ENCODE measurements at regions not wholly inside any gene's neighbourhood (a gene's known extent, or its start where the extent isn't known, plus 50 kb on each side); places are given as distances from the start of the nearest gene placed in this dataset.

DNA sequence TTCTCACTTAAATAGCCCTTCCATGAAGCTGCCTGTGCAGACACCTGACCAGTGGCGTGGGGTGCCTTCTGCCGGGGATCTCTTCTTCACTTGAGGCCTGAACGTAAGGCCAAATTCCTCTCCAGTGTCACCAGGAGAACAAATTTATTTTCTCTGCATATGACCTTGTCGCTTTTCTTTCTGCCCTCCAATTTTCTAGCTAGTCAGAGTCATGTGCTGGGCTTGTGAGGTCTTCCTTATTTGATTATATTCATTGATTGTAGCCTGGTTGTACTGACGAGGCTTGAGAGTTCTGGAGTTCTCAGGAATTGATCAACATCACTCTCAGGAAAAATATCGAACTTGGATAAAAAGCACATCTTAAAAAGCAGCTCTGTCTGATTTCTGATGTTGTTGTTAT, 255.7 kb downstream of the BUB3 start:
- no peak for DNase-seq (ENCODE audit: low read depth)

DNA sequence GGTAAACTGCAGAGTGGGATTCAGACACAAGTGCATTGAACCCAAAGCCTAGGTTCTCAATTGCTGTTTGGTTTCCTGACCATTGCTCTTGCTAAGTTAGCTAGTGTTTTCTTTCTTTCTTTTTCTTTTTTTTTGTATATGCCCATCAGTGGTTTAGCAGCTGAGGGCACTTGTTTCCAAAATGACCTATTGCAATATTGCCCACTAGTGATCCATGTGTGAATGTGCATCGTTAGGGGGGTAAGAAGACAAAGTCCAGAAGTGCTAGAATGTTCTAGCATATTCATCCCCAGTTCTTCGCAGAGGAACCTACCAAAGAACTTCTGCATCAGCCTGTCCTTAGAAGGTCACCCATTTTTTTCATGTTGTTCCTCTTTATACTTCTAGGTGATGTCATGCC, 252.8 kb upstream of the GPR26 start:
- DNase-seq (ENCODE audit: low read depth): no peak

DNA sequence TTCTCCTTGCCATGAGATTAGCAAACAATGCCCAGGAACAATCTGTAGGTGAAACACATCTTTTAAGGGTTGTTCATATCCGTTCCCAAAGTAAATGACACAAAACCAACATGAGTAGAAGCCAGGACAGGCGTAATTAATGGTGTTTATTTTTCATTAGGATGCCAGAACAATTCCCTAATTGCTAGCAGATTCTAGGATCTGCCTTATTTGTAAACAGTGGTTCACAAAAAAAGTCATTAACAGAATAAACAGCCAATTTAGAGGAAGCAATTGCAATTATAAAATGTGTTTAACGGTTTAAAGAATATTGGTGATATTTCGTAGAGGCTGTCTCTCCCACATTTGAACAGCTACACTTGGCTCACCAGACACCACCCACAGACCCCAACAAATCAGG, 250.6 kb upstream of the GPR26 start:
- no peak for DNase-seq (ENCODE audit: low read depth)

DNA sequence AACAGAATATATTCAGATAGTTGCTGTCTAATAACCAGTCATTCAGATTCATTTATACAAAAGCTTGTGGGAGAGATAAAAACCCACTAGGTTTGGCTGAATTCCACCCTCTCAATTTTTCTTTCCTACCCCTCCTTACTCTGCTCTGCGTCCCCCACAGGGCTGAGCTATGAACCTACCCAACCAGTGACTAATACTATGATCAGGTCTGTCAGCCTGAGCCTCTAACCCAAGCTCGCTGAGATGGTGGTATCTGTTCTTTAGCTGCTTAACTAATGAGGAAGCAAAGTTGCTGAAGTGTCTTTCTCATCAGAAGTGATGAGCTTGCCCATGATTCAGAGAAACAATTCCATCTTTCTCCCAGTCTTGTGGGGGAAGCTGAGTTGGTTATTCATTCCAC, 248.7 kb upstream of the GPR26 start:
- no peak for DNase-seq (ENCODE audit: low read depth)

DNA sequence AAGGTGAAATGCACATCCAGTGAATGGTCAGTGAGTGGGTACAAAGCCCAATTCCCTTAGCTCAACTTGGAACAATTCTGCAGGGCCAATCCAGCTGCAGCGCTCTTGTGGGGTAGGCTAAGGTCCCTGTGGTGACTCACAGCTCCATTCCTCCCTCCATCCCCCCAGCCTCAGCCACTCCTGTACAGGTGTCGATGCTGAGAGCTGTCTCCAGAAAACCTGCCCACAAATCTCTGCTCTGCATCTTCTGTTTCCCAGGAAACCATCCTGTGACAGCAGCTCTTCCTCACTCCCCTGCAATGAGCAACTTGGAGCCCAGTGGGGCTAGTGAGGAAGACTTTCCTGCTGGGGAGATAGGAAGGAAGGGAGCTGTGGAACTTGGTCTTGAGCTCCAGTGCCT, 244.7 kb upstream of the GPR26 start:
- DNase-seq (ENCODE audit: low read depth): no peak

DNA sequence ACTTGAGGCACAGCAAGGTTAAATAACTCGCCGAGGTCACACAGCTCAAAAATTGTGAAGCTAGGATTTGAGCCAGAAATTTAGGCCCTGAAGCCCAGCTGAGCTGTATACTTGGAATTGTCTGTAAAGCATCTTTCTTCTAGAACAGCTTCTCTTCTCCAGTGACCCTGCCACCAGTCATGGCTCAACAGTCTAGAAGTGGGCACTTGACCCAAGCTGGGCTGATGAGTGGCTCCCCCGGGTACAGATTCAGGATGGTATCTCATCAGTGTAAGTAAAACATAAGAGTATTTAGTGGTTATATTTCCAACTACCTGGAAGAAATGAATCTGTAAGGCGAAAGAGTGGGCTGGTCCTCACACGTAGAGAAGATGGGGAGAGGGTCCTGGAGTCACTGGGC, 243.9 kb upstream of the GPR26 start:
- no peak for DNase-seq (ENCODE audit: low read depth)

DNA sequence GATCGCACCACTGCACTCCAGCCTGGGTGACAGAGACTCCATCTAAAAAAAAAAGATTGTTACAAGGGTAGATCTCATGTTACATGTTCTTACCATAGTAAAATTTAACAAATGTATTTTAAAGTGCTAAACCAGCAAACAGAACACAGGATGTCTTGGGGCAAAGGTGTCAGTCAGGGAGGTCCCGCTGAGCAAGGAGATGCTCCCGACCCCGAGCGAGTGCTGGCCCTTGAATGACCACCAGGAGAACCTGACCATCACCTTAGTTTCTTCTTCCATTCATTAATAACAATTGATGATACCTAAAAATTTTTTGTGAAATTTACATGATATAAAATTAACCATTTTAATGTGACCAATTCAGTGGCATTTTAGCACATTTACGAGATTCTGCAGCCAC, 241.6 kb upstream of the GPR26 start:
- DNase-seq (ENCODE audit: low read depth): no peak

DNA sequence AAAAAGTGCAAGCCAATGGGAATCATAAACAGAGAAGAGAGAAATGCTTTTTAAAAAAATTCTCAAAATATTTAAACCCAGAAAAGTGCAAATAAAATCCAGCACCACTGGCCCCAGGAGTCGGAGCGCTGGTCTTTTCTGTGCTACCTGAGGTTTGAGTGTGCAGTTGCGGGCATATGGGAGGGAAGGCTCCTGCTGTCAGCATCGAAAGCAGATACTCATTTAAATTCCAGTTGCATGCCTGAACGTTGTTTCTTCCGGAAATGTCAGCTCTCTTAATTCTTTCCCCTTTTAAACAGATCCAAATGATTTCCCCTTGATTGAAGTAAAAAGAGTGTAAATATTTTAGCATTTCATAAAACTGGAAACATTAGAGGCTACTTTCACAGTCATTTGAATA, 240.5 kb upstream of the GPR26 start:
- DNase-seq (ENCODE audit: low read depth): no peak

DNA sequence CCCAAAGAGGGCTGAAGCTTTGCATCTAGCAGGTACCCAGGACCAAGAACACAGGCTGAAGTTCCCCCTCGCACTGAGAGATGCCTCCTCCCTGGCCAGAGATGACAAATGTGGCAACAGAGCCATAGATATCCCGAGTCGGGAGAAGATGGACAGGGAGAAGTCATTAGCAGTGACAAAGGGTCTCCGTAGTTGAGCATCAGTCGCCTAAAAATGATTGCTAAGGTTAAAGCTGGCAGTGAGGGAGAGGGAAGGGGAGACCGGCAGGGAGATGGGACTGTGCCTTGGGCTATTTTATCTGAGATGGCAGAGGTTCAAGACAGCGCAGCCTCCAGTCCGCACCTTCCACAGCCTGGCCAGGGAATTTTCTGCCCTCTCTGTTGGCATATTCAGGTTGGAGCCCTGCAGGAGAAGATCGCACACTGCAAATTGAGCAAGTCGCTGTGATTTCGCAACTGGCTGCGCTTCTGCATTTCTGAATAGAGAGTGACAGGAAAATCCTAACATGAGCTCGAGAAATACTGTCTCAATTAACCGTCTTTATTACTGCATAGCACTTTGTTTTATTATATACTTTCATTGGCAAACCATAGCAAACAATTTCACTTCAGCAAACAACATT, 238.9 kb upstream of the GPR26 start:
- no peak for DNase-seq (ENCODE audit: low read depth)

DNA sequence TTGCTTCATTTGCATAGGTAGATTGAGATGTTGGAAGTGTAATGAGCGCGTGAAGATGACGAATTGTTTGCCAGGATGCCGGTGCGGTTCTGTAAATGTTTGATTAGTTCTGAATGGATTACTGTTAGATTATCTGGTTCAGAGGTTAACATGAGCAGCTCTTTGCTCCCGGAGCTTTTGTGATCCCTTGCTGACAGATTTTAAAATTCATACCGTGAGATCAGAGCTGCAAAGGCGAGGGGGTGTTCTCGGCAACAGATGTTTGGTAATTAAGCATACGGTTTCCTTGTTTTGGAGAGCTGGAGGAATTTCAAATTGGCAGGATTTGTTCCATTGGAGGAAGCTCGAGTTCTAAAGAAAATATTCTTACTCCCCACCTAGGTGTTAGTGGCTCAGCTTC, 237.8 kb upstream of the GPR26 start:
- no peak for DNase-seq (ENCODE audit: low read depth)

DNA sequence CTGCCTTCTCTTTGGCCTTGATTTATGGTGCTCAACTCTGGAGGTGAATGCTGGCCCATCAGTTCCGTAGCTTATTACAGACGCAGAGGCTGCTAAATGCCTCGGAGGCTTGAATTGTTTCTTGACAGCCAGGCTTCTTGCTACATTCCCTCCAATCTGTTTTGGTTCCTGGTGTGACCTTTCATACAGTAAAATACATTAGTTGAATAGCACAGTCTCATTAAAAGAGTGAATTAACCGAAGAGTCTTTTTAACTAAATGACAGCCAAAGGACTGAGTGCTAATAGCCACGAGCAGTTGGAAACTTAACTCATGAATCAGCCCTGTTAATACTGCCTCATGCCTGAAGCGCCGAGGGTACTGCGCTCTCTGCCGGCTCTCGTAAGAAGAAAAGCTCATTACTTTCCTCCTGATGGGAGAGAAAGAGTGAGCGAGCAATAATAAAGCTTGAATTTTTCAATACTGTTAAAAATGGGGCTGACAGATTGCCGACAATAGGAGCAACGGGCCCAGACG, 236.4 kb upstream of the GPR26 start:
- no peak for DNase-seq (ENCODE audit: low read depth)

DNA sequence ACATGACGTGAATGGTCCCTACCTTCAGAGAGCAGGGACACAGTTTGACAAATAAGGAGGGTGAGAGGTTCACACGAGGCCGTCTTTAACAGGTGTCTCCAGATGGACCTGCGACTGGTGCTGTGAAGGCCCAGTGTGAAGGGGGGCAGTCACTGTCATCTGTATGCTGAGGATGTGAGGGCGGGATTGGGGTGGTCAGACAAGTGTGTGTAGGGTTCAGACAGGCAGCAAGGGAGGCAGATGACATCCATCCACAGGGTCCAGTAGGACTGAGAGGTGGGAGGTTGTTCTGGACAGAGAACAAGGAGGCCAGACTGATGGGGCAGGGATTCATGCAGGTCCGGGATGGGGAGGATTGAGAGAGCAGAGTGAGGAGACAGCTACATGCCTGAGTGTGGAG, 232.6 kb upstream of the GPR26 start:
- DNase-seq (ENCODE audit: low read depth): no peak

DNA sequence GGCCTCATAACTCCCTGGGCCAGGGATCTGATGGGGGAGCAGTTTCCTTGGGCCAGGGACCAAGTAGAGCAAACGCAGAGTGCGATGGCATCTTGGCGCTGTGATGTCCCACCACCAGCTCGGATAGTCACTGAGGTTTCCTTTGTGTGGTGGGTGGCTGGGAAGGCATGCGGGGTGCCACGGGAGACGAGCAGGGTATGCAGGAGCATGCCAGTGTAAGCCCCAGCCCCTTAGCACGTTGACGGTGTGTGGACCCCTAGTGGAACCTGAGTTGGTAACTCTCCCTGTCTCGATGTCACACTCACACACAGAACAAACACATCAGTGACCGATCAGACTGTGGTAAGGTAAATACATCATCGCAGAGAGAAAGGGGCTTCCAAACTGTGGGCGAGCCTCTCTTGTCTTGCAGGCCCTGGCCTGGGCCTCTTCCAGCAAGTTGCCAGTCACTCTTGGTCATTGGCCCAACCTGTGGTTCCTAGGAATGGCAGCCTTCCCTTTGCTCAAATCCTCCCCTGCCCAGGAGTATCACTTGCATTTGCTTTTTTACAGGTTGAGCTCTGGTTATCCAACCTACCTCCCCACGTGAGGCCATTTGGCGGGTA, 231.6 kb upstream of the GPR26 start:
- no peak for DNase-seq (ENCODE audit: low read depth)

DNA sequence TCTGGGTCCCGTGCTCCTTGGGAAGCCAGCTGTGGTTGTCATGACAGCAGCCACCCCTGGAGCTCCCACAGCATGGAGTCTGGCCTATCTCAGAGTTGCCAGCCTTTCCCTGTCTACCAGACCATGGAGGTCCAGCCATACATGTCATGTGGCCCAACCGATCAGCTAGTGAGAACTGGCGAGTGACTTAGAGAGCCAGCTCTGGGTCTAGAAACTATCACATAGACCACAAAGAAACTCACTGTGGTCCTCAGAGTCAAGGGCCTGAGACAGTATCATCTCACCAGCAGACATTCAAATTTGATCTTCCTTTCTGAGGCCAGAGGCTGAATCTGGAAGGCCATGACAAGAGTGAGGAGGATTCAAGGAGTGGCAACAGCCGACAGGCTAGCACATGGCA, 223.3 kb upstream of the GPR26 start:
- no peak for DNase-seq (ENCODE audit: low read depth)

DNA sequence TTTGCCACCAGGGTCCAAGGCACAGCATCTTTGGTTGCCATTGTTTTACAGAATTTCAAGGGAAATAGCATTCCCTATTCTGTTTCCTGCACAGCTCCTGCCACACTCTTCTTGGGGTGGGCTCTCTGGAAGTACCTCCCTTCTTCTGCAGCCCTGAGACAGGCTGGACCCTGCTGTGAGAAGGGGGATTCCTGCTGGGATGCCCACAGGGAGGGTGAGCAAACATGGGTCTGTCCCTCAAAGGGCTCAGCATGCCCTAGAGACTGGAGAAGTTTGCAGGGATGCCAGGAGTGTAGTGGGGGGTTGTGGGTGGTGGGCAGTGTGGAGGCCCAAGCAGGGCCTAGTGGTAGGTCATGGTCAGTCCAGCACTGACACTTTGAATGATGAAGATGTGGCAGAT, 222.2 kb upstream of the GPR26 start:
- DNase-seq (ENCODE audit: low read depth): no peak

DNA sequence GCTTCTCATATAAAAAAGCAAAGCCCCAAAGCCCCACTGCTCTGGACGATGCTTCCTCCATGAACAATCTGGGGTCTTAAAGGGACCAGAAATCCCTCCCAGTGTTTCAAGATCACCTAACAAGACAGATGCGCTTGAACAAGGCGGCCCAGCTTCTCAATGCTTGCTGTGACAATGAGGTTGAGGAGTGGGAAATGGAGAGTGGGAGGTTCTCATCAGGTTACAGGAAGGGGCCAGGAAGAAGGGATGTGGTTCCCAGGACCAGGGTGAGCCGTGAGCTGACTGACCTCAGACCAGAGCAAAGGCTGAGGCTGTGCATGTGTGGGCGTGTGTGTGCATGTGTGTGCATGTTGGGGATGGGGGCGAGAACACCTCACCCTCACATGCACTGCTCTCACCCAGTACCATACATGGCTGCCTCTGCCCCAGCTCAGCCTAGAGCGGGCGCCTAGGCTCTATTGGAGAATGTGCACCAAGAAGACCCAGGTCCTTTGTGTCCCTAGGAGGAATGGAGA, 220.8 kb upstream of the GPR26 start:
- no peak for DNase-seq (ENCODE audit: low read depth)

DNA sequence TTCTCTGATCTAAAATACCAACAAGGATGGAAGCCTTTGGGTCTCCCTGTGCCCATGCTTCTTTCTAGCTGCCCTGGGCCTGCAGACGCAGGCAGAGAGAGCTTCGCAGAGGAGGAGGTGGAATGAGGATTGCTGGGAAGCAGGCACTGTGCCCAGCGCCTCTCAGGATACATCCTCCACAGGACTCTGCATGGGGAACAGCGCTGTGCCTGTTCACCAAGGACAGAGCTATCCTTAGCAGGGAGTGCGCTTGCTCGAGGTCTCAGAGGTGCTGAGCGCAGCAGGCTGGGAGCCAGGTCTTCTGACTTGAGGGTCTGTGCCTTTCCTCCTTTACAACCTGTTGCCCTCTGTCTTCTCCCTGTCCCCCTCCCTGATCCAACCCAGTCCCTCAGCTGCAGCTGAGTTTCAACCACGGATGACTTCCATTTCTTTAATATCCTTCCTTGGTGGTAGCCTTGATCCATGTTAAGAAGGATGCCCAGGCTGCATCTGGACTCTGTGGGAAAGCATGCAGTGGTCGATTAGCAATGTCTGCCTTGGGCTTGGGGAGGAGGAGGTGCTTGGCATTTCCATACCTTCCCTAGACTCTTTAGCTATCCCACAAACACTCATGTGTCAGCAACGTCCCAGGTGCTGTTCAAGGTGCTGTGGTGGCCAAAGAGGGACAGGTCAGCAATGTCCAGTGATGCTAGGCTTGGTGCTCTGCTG, 219.6 kb upstream of the GPR26 start:
- DNase-seq (ENCODE audit: low read depth): no peak

DNA sequence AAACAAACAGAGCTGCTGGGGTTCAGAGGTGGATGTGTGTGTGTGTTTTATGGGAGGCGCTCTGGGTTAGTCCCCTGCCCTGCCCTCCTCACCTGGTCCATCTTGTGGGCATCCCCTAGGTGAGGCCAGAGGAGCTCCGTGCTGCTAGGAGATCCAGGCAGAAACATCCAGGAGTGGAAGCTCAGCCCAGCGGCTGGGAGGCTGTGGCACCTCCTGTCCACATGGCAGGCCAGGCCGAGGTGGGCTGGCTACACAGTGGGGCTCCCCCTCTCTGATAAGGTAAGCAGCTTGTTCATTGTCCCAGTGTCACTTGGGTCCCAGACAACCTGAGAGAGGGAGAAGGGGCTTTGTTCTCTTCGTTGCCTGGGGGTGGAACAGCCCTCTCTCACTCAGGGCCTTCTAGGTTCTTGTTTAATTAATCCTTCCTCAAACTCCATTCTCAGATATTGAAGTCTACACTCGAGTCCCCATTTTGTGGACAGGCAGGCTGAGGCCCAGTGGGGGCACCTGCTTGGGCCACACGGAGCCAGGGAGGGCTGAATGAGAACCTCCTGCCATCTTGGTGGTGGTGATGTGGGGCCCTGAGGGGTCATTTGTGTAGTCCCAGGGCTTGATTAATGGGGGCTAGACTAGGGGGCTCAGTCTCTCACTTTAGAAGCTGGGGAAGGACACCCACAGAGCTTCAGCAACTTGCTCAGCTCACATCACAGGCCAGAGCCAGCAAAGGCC, 216.8 kb upstream of the GPR26 start:
- DNase-seq (ENCODE audit: low read depth): no peak

DNA sequence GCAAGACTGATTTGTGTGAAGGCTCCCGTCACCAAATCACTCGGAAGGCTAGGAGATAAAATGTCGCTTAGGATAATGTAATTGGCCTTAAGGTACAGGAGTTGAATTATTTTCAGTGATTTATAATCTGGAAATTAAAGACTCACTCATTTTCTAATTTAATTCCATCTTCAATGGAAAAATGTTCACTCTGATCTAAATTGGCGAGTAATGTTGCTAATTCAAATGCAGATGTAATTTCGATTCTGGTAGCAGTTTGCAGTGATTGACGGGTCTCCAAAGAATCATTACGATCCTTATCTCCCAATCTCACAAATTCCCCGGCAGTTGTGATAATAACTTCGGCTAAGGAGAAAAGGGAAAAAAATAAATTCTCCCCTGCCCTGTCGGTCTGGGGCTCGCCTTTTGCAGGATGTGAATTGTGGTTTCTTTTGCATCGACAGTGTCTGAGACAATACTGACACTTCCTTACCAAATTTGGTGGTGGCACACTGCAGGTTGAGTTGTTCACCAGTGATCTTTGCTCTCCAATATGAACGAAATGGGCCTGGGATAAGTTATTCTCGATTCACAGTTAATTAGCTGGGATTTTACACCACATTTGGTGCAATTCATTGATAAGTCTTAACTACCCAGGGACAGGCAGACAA, 215.1 kb upstream of the GPR26 start:
- no peak for DNase-seq (ENCODE audit: low read depth)

DNA sequence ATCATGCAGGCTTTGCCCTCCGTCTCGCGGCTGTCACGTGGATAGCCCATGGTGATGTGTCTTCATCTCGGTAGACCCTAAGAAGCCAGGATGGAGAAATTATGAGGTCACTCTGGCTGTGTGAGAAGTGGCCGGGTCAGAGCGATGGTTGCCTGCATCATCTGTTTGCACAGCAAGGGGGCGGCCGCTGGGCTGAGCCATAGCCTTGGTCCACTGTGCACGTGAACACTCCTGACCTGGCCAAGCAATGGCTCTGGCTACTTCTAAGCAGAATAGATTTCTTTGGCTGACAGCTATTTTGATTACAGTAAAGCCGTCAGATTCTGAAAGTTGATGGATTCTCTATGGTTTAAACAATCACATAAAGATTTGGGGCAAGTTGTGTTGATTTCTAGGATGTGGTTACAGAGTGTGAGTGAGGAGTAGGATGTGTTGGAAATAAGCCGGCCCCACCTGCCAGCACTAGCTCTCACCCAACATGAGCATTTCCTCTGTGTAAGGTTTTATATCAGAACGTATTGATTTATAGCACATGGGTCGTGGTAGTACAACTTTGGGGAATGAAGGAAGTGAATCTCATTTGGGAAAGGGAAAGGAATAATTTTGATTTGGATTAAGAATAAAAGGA, 214.4 kb upstream of the GPR26 start:
- no peak for DNase-seq (ENCODE audit: low read depth)

DNA sequence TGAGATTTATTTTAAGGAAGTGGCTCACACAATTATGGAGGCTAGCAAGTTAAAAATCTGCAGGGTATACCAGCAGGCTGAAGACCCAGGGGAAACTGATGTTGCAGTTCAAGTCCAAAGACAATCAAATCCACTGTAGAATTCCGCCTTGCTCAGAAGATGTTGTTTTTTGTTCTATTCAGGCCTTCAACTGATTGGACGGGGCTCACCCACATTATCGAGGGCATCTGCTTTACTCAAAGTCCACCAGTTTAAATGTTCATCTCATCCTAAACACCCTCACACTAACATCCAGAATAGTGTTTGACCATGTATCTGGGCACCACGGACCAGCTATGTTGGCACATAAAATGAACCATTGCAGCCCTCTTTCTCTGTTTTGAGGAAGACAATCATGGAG, 211.2 kb upstream of the GPR26 start:
- DNase-seq (ENCODE audit: low read depth): no peak

DNA sequence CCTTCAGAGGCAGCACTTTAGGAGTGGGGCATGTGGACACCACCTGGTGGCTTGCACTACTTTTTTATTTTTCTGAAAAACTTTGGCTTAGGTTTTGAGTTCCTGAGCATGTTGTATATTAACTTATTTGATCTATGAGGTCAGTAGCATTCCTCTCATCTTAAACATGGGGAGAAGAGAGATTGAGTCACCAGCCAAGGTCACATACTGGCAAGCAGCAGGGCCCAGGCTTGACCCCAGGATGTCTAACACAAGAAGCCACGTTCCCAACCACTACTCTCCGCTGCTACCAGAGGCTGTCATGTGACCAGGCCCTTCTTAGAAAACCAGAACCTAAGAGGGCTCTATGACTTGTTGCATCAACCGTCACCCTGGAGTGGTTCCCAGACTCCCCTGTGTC, 210.3 kb upstream of the GPR26 start:
- no peak for DNase-seq (ENCODE audit: low read depth)

Data from GM04504 (cell line).